HepG2 (cell line): ENCODE measurements at regions not wholly inside any gene's neighbourhood (a gene's known extent, or its start where the extent isn't known, plus 50 kb on each side); places are given as distances from the start of the nearest gene placed in this dataset.

Source experiments
- ATAC-seq: fragments of 200-7000 bp; cut with Tn5 transposase; 3 replicates; pipeline ENCODE4 v1.9.1; 2020; ENCODE audit warnings: mild to moderate bottlenecking, moderate library complexity
- BruUV-seq: library from RNA; stranded (reverse); fragments of 400-500 nt; replicated peaks from 2 replicates; lab custom pipeline; 2021; lab: Mats Ljungman, UMichigan
- CTCF ChIA-PET: fragments of 300-600 bp; formaldehyde crosslinking; extraction: SDS; loops from one replicate; lab custom pipeline; 2021; ENCODE audit warnings: low total read pairs, inconsistent platforms, low intra/inter-chr PET ratio; lab: Yijun Ruan, JAX
- POLR2A ChIA-PET: fragments of 350-600 bp; sonication (Branson Sonifier 250); formaldehyde crosslinking; loops from one replicate; lab custom pipeline; 2020; ENCODE audit warnings: antibody characterized with exemption, inconsistent platforms; lab: Yijun Ruan, JAX
- DNase-seq: peaks from one replicate; pipeline ENCODE4 v3.0.0-alpha.2; 2015; ENCODE audit warnings: low spot score
- FAIRE-seq: peaks from 3 replicates; lab custom pipeline; 2011; peaks lifted over from hg19 to GRCh38; lab: Jason Lieb, UNC
- H2AFZ ChIP-seq: one replicate; pipeline ENCODE4 v1.6.1; 2011; ENCODE audit warnings: low read length, inconsistent platforms
- H3K27ac ChIP-seq: fragments of 300-600 bp; 3 replicates; pipeline ENCODE4 v1.8.0; 2011; ENCODE audit warnings: mixed run types, mild to moderate bottlenecking, mixed read lengths, low read length, inconsistent platforms; ENCODE audit not compliant: insufficient read depth; ENCODE audit errors: extremely low read length
- H3K27me3 ChIP-seq, 2 experiments: fragments of 200-600 bp in 1 of 2; 2 replicates in 1 of 2; 3 replicates in 1 of 2; pipeline versions ENCODE4 v1.6.0 to v1.8.0; 2011; ENCODE audit warnings: low read length in 2 of 2, mild to moderate bottlenecking in 2 of 2, moderate library complexity in 2 of 2, inconsistent platforms in 1 of 2; ENCODE audit not compliant: insufficient read depth in 2 of 2, control insufficient read depth in 1 of 2
- H3K36me3 ChIP-seq, 2 experiments: fragments of 200-600 bp in 1 of 2; replicated peaks in 1 of 2; 2 replicates in 1 of 2; 3 replicates in 1 of 2; pipeline versions ENCODE4 v1.5.1 to v1.8.0; 2011; ENCODE audit warnings: low read length in 2 of 2, inconsistent platforms in 1 of 2; ENCODE audit not compliant: insufficient read depth in 2 of 2, control insufficient read depth in 1 of 2
- H3K4me1 ChIP-seq: 2 replicates; pipeline ENCODE4 v1.5.1; 2012; ENCODE audit warnings: low read length, inconsistent platforms; ENCODE audit not compliant: insufficient read depth
- H3K4me2 ChIP-seq: 2 replicates; pipeline ENCODE4 v1.6.0; 2011; ENCODE audit warnings: low read depth, low read length, inconsistent platforms
- H3K4me3 ChIP-seq, 3 experiments: fragments of 200-600 bp in 1 of 3; sonication (generic), shearing (Covaris generic) in 1 of 3; replicated peaks in 1 of 3; 2 replicates each; pipeline ENCODE4 v1.5.1; 2011 to 2016; ENCODE audit warnings: low read length in 3 of 3, inconsistent platforms in 2 of 3, low read depth in 2 of 3, mild to moderate bottlenecking in 2 of 3, control low read depth in 1 of 3, mixed read lengths in 1 of 3; ENCODE audit not compliant: insufficient read depth in 1 of 3
- H3K79me2 ChIP-seq: one replicate; pipeline ENCODE4 v1.6.1; 2011; ENCODE audit warnings: low read length, inconsistent platforms; ENCODE audit not compliant: insufficient read depth
- H3K9ac ChIP-seq: 2 replicates; pipeline ENCODE4 v1.6.0; 2011; ENCODE audit warnings: mild to moderate bottlenecking, low read depth, low read length, inconsistent platforms; ENCODE audit not compliant: insufficient read depth
- H3K9me3 ChIP-seq: 2 replicates; pipeline ENCODE4 v1.5.1; 2012; ENCODE audit warnings: mild to moderate bottlenecking, low read length
- H4K20me1 ChIP-seq: 2 replicates; pipeline ENCODE4 v1.6.0; 2011; ENCODE audit warnings: inconsistent platforms, mild to moderate bottlenecking, low read length, moderate library complexity; ENCODE audit not compliant: insufficient read depth
- ATF5 ChIP-seq: sonication (generic); formaldehyde crosslinking; IDR thresholded peaks from 2 replicates; pipeline ENCODE4 v1.4.0; 2020; ENCODE audit warnings: mild to moderate bottlenecking, low read depth, missing genetic modification reagents
- CEBPB ChIP-seq: IDR thresholded peaks from 2 replicates; pipeline ENCODE4 v1.6.1; 2011; ENCODE audit warnings: low read depth, low read length, improper control_type of control experiment, borderline replicate concordance
- ELF1 ChIP-seq: sonication (generic); formaldehyde crosslinking; IDR thresholded peaks from 2 replicates; pipeline ENCODE4 v1.4.0; 2020; ENCODE audit warnings: missing genetic modification reagents
- FOXA1 ChIP-seq, 2 experiments: fragments of 450-650 bp in 1 of 2; sonication (generic) in 1 of 2; formaldehyde crosslinking in 1 of 2; IDR thresholded peaks; 2 replicates each; pipeline versions ENCODE4 v1.4.0 to v1.6.1; 2016 to 2020; ENCODE audit warnings: missing genetic modification reagents in 1 of 2
- FOXA3 ChIP-seq: IDR thresholded peaks from 2 replicates; pipeline ENCODE4 v1.6.1; 2016; ENCODE audit warnings: missing genetic modification reagents, missing compliant biosample characterization
- SIX4 ChIP-seq: sonication (generic); formaldehyde crosslinking; IDR thresholded peaks from 2 replicates; pipeline ENCODE4 v1.4.0; 2020; ENCODE audit warnings: missing genetic modification reagents
- SNAPC5 ChIP-seq: sonication (generic); formaldehyde crosslinking; IDR thresholded peaks from 2 replicates; pipeline ENCODE4 v1.8.1; 2023; ENCODE audit warnings: mild to moderate bottlenecking, missing genetic modification reagents, borderline replicate concordance
- ZBTB20 ChIP-seq: sonication (generic); formaldehyde crosslinking; IDR thresholded peaks from 2 replicates; pipeline ENCODE4 v1.8.1; 2023; ENCODE audit warnings: missing genetic modification reagents, low read depth, mild to moderate bottlenecking, borderline replicate concordance
- WGBS: methylation state at CpG from one replicate; pipeline ENCODE4 v1.1.6; 2017; ENCODE audit warnings: low lambda C conversion rate; 5-methylcytosine and 5-hydroxymethylcytosine counted together
- in situ Hi-C: cut with HindIII; loops from 2 replicates; pipeline ENCODE4 v1.10.0; 2017; ENCODE audit warnings: low pct_unique_long_range_greater_than_20kb; ENCODE audit not compliant: extremely low pct_ligation_motif_present
- intact Hi-C: fragments of 100-400 bp; cut with micrococcal nuclease; formaldehyde crosslinking; loops from one replicate; pipeline ENCODE4 v1.10.0; 2022; ENCODE audit not compliant: unreplicated experiment

GRCh38 chr2:7492719-7493118 is 575.5 kb downstream of the RNF144A start:
- ChIA-PET POLR2A (no interaction called here), CTCF (no interaction called here)
- Histone ChIP-seq H3K9me3 (no peaks in the 10 kb centered on the region), H3K4me2 (no peak overlapping the region), H3K36me3 (no peaks in the 10 kb centered on the region), H3K27ac (no peak overlapping the region), H3K4me3 (no peak overlapping the region), H3K79me2 (no peaks in the 10 kb centered on the region), H3K9ac (no peak overlapping the region), H4K20me1 (no peaks in the 10 kb centered on the region), H2AFZ (no peak overlapping the region), H3K4me1 (no peaks in the 10 kb centered on the region), H3K27me3 (no peaks in the 10 kb centered on the region)
- DNase-seq, result no peak
- in situ Hi-C loops, result no loop called here
- WGBS, result 10% methylated on average over 1 of the region's 1 CpG
- ATAC-seq, result no peak
- TF ChIP-seq FOXA3 (CRISPR knock-in tag) (peak; percentile 47; the same call in 1 of the 2 replicates), SIX4 (no peak), ATF5 (CRISPR knock-in tag) (no peak), ZBTB20 (CRISPR knock-in tag) (no peak), SNAPC5 (CRISPR knock-in tag) (no peak), FOXA1 (IDR thresholded peaks at IDR 0.05) (no peak), FOXA1 (CRISPR knock-in tag; IDR thresholded peaks at IDR 0.05) (0 out of 2 replicates have a peak, but pooled peaks have one; percentile 9)
- no TSS peak for BruUV-seq
- intact Hi-C loops, result no loop called here
- FAIRE-seq, result no peak

- ChIA-PET CTCF (no interaction called here), POLR2A (no interaction called here)
- WGBS, result 20% methylated on average over 4 of the region's 4 CpGs
- FAIRE-seq (no peak), DNase-seq (no peak), ATAC-seq (no peak)
- intact Hi-C loops (no loop called here), in situ Hi-C loops (no loop called here)
- Histone ChIP-seq H3K27me3 (no peaks in the 10 kb centered on the region), H3K79me2 (no peaks in the 10 kb centered on the region), H4K20me1 (no peaks in the 10 kb centered on the region), H3K4me1 (no peaks in the 10 kb centered on the region), H3K27ac (no peak overlapping the region), H3K4me3 (no peak overlapping the region), H3K36me3 (no peaks in the 10 kb centered on the region), H3K9ac (no peak overlapping the region), H2AFZ (no peak overlapping the region), H3K9me3 (no peaks in the 10 kb centered on the region), H3K4me2 (no peak overlapping the region)
- BruUV-seq, result no TSS peak
- TF ChIP-seq ELF1 (CRISPR knock-in tag) (no peak), CEBPB (peak; percentile 48; the same call in 1 of the 2 replicates)
Measured at GRCh38 chr2:7497178-7497577, 580.0 kb downstream of the RNF144A start.
